ENCODE measurements at regions not wholly inside any gene's neighbourhood (a gene's known extent, or its start where the extent isn't known, plus 50 kb on each side); places are given as distances from the start of the nearest gene placed in this dataset.

DNA sequence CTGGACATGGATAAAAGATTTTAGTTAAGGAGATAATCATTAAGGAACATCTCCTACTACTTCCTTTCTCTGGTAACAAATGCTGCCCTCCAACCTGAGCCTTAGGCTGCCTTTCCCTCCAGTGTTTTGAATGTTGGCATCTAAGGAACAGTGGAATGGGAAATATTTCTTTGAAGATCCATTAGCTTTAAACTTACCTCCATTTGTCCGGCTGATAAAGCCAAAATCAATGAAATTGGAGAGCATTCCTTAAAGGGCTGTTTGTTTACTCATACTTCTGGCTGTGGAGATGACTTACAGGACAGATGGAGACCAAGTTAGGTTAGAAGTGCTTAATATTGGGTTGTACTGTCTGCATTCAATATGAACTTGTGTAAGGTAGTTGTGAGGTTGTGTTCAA, 439.1 kb downstream of the PLA2G4A start:
- no peak for DNase-seq (ENCODE audit: low spot score)
- TF ChIP-seq, protein P1, sequence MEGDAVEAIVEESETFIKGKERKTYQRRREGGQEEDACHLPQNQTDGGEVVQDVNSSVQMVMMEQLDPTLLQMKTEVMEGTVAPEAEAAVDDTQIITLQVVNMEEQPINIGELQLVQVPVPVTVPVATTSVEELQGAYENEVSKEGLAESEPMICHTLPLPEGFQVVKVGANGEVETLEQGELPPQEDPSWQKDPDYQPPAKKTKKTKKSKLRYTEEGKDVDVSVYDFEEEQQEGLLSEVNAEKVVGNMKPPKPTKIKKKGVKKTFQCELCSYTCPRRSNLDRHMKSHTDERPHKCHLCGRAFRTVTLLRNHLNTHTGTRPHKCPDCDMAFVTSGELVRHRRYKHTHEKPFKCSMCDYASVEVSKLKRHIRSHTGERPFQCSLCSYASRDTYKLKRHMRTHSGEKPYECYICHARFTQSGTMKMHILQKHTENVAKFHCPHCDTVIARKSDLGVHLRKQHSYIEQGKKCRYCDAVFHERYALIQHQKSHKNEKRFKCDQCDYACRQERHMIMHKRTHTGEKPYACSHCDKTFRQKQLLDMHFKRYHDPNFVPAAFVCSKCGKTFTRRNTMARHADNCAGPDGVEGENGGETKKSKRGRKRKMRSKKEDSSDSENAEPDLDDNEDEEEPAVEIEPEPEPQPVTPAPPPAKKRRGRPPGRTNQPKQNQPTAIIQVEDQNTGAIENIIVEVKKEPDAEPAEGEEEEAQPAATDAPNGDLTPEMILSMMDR (IDR thresholded peaks at IDR 0.05; ENCODE audit: extremely low read depth, missing control alignments): no peak

DNA sequence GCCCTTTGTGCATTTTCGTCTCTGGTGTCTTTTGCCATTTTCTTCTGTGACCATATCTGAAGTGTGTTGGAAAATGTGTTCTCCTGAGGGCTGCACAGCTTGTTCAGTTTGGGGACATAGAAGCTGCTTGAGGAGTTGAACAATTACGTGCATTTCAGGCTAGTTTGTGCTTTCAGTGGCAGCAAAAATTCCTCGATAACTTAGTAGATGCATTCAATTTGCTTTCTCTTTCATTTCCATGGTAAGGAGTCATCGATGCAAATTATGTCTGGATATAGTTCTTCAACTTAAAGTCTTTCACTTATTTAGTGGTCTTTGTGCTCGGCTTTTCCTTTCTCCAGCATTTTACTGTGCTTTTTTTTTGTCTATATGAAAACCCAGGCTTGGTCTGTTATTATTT, 441.5 kb downstream of the PLA2G4A start:
- no peak for DNase-seq (ENCODE audit: low spot score)

DNA sequence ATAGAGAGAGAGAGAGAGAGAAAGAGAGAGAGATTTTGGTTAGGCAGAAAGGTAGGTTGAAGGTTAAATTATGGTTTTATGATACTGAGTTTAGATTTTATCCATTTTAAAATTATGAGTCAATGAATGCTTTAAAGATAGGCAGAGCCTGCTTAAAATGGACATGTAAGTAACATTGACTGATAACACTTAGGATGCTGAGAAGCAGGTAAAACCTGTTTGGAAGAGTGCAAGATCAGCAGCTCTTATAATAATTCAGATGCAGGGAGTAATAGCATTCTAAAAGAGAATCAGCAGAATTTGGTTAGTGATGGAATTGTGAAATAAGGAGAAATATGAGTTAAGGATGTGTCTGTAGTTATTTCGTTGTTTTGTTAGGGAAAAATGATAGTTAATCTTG, 446.6 kb downstream of the PLA2G4A start:
- no peak for DNase-seq (ENCODE audit: low spot score)
- TF ChIP-seq, protein P1 (IDR thresholded peaks at IDR 0.05; ENCODE audit: extremely low read depth, missing control alignments): no peak

More for the DNA sequence above, 441.5 kb downstream of the PLA2G4A start:
- TF ChIP-seq, protein P1 (IDR thresholded peaks at IDR 0.05; ENCODE audit: extremely low read depth, missing control alignments): no peak

DNA sequence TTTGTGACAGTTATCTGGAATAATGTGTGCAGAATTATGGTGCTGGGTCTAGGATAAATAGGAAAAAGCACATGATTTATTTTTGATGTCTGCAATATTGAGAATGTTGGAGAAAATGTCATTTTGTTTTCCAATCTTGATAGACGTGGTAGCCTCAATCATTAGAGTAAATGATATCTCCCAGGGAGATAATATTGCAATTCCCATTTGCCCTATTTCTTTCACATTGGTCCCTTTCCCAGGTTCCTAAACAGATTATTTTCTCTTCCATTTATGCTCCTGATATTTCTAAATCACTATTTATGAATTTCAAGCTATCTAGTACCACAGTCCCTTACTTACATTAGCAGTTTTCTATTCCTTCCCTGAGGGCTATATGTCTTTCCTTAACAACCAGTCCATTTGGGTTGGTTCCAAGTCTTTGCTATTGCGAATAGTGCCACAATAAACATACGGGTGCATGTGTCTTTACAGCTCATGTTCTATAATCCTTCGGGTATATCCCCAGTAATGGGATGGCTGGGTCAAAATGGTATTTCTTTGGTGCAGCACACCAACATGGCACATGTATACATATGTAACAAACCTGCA, 447.3 kb downstream of the PLA2G4A start:
- no peak for DNase-seq (ENCODE audit: low spot score)
- TF ChIP-seq, protein P1 (IDR thresholded peaks at IDR 0.05; ENCODE audit: extremely low read depth, missing control alignments): no peak

DNA sequence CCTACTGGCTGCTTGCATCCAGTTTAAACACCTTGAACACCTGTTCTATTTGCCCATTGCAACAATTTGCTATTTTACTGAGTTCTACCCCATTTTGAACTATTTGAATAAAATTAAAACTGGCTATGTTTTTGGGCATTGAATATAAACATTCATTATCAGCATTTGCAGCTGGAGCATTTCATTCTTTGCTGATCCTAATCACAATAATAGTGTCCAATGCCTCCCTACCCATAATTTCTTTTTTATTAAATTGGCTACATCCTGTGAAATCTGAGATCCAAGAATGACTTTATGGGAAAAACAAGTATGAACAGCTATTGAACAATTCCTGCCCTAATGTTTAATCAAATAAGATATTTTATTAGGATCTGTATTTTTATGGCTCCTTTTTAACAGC, 447.9 kb downstream of the PLA2G4A start:
- TF ChIP-seq, protein P1 (IDR thresholded peaks at IDR 0.05; ENCODE audit: extremely low read depth, missing control alignments): no peak
- no peak for DNase-seq (ENCODE audit: low spot score)

DNA sequence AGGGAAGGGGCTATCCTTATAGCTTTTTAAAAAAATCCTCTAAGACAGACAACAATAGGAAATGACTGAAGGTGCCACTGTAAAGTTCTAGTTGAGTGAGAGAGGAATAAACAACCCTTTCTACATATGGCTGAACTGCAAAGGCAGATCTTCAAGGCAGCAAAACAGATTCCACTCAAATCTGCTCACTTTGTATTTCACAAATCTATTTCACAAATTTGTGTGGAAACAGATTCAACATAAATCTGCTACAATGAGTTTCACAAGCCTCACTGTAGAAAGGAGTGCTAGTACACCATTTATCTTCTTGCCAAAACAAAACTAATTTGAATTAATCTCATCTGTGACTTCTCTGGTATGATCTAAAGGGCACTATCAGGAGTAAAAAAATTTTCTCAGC, 451.3 kb downstream of the PLA2G4A start:
- TF ChIP-seq, protein P1 (IDR thresholded peaks at IDR 0.05; ENCODE audit: extremely low read depth, missing control alignments): no peak
- no peak for DNase-seq (ENCODE audit: low spot score)

DNA sequence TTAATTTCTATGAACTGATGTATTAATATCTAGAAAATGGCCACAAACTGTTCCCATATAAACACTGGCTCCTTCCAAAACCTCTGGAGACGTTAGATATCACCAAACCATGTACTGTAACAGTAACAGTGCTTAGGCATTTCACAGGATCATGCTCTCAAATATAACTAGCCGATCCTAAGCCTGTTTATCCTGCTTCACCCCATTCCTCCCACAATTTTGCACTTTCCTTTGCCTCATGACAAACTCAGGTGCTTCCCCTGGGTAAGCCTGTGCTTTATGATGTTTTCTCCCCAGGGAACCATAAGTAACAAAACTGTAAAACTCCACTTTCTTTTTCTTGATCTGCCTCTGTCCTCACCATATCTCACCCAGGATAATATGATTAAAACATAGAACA, 452.3 kb downstream of the PLA2G4A start:
- TF ChIP-seq, protein P1 (IDR thresholded peaks at IDR 0.05; ENCODE audit: extremely low read depth, missing control alignments): no peak
- DNase-seq (ENCODE audit: low spot score): no peak
